BJ (cell line): ENCODE measurements at regions not wholly inside any gene's neighbourhood (a gene's known extent, or its start where the extent isn't known, plus 50 kb on each side); places are given as distances from the start of the nearest gene placed in this dataset.

Experiments used
- CTCF ChIA-PET: fragments of 350-600 bp; formaldehyde crosslinking; extraction: SDS; loops from one replicate; lab custom pipeline; 2021; ENCODE audit warnings: antibody characterized with exemption, inconsistent platforms; lab: Yijun Ruan, JAX
- POLR2A ChIA-PET: fragments of 300-600 bp; sonication (Branson Sonifier 250); formaldehyde crosslinking; extraction: SDS; loops from one replicate; lab custom pipeline; 2021; ENCODE audit warnings: antibody characterized with exemption; lab: Charles Lee
- DNase-seq: peaks from one replicate; pipeline ENCODE4 v3.0.0-alpha.2; 2011; ENCODE audit warnings: low read depth
- H3K27me3 ChIP-seq: 2 replicates; pipeline ENCODE4 v1.6.0; 2011; ENCODE audit warnings: low read length; ENCODE audit not compliant: control insufficient read depth, insufficient read depth
- H3K36me3 ChIP-seq: 2 replicates; pipeline ENCODE4 v1.5.1; 2011; ENCODE audit warnings: low read length; ENCODE audit not compliant: control insufficient read depth, insufficient read depth
- H3K4me3 ChIP-seq: 2 replicates; pipeline ENCODE4 v1.5.1; 2011; ENCODE audit warnings: low read depth, mild to moderate bottlenecking, control low read depth, low read length
- CTCF ChIP-seq: IDR thresholded peaks from 2 replicates; pipeline ENCODE4 v1.5.1; 2011; ENCODE audit warnings: low read depth, mild to moderate bottlenecking, control low read depth, inconsistent platforms, low read length, moderate library complexity; ENCODE audit not compliant: insufficient read depth

GRCh38 chr2:65921116-65921515 lies 488.7 kb upstream of the SPRED2 start:
- DNase-seq, result no peak
- Histone ChIP-seq H3K27me3 (no peaks in the 10 kb centered on the region), H3K4me3 (no peak overlapping the region), H3K36me3 (no peaks in the 10 kb centered on the region)
- POLR2A ChIA-PET, result no interaction called here
- CTCF ChIA-PET, result no interaction called here
- no peak for TF ChIP-seq CTCF

GRCh38 chr2:65920659-65921058 lies 488.3 kb upstream of the SPRED2 start:
- TF ChIP-seq CTCF, result no peak
- ChIA-PET CTCF (no interaction called here), POLR2A (no interaction called here)
- DNase-seq, result no peak
- H3K27me3 ChIP-seq, result no peaks in the 10 kb centered on the region
- no peak overlapping the region for H3K4me3 ChIP-seq
- H3K36me3 ChIP-seq, result no peaks in the 10 kb centered on the region

GRCh38 chr2:65919550-65920188 lies 487.3 kb upstream of the SPRED2 start:
- TF ChIP-seq CTCF, result no peak
- ChIA-PET POLR2A (no interaction called here), CTCF (no interaction called here)

GRCh38 chr2:65918760-65919187 lies 486.4 kb upstream of the SPRED2 start:
- Histone ChIP-seq H3K27me3 (no peaks in the 10 kb centered on the region), H3K4me3 (no peak overlapping the region), H3K36me3 (no peaks in the 10 kb centered on the region)
- CTCF ChIA-PET, result no interaction called here
- DNase-seq, result no peak
- POLR2A ChIA-PET, result no interaction called here
- TF ChIP-seq CTCF, result no peak

More at GRCh38 chr2:65919550-65920188, 487.3 kb upstream of the SPRED2 start:
- Histone ChIP-seq H3K36me3 (no peaks in the 10 kb centered on the region), H3K4me3 (no peak overlapping the region), H3K27me3 (no peaks in the 10 kb centered on the region)
- DNase-seq, result no peak

GRCh38 chr2:65917986-65918385 lies 485.6 kb upstream of the SPRED2 start:
- ChIA-PET POLR2A (no interaction called here), CTCF (no interaction called here)
- no peak for DNase-seq
- no peak for TF ChIP-seq CTCF
- Histone ChIP-seq H3K36me3 (no peaks in the 10 kb centered on the region), H3K27me3 (no peaks in the 10 kb centered on the region), H3K4me3 (no peak overlapping the region)
